Activated CD4-positive, alpha-beta T cell treated with anti-CD3 and anti-CD28 coated beads for 36 hours (primary cell): ENCODE measurements at regions not wholly inside any gene's neighbourhood (a gene's known extent, or its start where the extent isn't known, plus 50 kb on each side); places are given as distances from the start of the nearest gene placed in this dataset.

ENCODE experiments used
- ATAC-seq: fragments of 200-7000 bp; cut with Tn5 transposase; one replicate; pipeline ENCODE4 v1.10.0; 2021; ENCODE audit warnings: mild to moderate bottlenecking, moderate library complexity
- CTCF ChIA-PET: fragments of 350-600 bp; sonication (Branson Sonifier 250); formaldehyde crosslinking; loops from one replicate; lab custom pipeline; 2021; ENCODE audit warnings: antibody characterized with exemption; lab: Charles Lee
- POLR2A ChIA-PET: fragments of 350-600 bp; sonication (Branson Sonifier 250); formaldehyde crosslinking; loops from one replicate; lab custom pipeline; 2021; ENCODE audit warnings: antibody characterized with exemption, inconsistent platforms; lab: Charles Lee
- DNase-seq: peaks from one replicate; pipeline ENCODE4 v3.0.0-alpha.2; 2020
- H3K27ac Mint-ChIP-seq: one replicate; pipeline ENCODE4 v1.8.0; 2021; ENCODE audit warnings: mixed read lengths
- H3K27me3 Mint-ChIP-seq: one replicate; pipeline ENCODE4 v1.8.0; 2021; ENCODE audit warnings: mixed read lengths
- H3K36me3 Mint-ChIP-seq: one replicate; pipeline ENCODE4 v1.8.0; 2021; ENCODE audit warnings: low read depth, mixed read lengths
- H3K4me1 Mint-ChIP-seq: one replicate; pipeline ENCODE4 v1.8.0; 2021; ENCODE audit warnings: mixed read lengths
- H3K4me3 Mint-ChIP-seq: one replicate; pipeline ENCODE4 v1.8.0; 2021; ENCODE audit warnings: mild to moderate bottlenecking, moderate library complexity, mixed read lengths
- H3K9me3 Mint-ChIP-seq: one replicate; pipeline ENCODE4 v1.8.0; 2021; ENCODE audit warnings: low read depth, mixed read lengths
- intact Hi-C, 2 experiments: fragments of 100-400 bp; cut with DNase I in 1 of 2; cut with micrococcal nuclease in 1 of 2; formaldehyde crosslinking; loops; one replicate each; pipeline versions ENCODE4 v1.14.2 to v1.15.1; 2022 to 2024; cut with DNase I, micrococcal nuclease

DNA sequence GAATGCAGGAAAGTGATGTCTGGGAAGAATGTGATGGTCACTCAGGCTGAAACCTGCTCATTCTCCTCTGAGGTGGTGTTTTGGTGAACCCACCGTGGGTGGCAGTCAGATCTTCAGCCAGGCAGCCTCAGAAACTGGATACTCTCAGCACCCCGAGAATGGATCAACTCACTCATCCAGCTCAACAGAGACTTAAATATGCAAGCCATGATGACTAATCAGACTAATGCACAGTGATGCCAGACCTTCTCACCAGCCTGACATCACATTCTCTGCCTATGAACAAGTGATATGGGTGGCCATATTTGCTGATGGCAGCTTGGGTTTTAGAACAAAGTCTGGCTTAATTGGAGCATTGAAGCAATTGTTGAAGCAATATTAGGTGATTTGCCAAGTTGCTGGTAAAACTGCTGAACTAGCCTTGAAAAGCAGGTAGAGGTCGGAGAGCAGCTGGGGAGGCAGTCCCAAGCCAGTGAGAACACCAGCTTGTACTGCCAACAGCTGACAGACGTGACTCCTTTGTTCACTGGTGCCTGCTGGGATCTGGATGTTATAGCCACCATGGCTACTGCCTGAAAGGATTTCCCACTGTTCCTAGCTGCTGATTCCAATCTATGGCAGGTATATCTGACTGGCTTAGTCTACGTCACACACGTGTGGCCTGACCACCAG, 608.1 kb downstream of the MID1IP1 start:
- peak; percentile 33 for DNase-seq
- Mint-ChIP-seq H3K27me3 (no peaks in the 10 kb centered on the region), H3K4me3 (no peak overlapping the region), H3K27ac (no peak overlapping the region), H3K36me3 (no peaks in the 10 kb centered on the region), H3K4me1 (peaks cover 10% of the 10 kb centered on the region), H3K9me3 (no peaks in the 10 kb centered on the region)
- ATAC-seq = peak; percentile 90
- intact Hi-C loops = no loop called here
- ChIA-PET POLR2A (no interaction called here), CTCF (interaction anchor here (0.8 kb wide), 1 partner anchor 36 kb away, joined by 3 read pairs; no protein-coding TSS in a partner anchor)

GRCh38 chrX:39414290-39414854, 613.1 kb downstream of the MID1IP1 start:
- H3K27me3 Mint-ChIP-seq = no peaks in the 10 kb centered on the region
- no peak for ATAC-seq
- no peaks in the 10 kb centered on the region for H3K9me3 Mint-ChIP-seq
- no peak overlapping the region for H3K4me3 Mint-ChIP-seq
- ChIA-PET POLR2A (no interaction called here), CTCF (no interaction called here)
- no peak for DNase-seq
- H3K27ac Mint-ChIP-seq = no peak overlapping the region
- H3K4me1 Mint-ChIP-seq = peaks cover 22% of the 10 kb centered on the region
- intact Hi-C loops = no loop called here
- H3K36me3 Mint-ChIP-seq = peaks cover 3% of the 10 kb centered on the region

- no peaks in the 10 kb centered on the region for H3K27me3 Mint-ChIP-seq
- DNase-seq = no peak
- POLR2A ChIA-PET = no interaction called here
Measured at GRCh38 chrX:39416547-39417260, 615.4 kb downstream of the MID1IP1 start.

GRCh38 chrX:39418254-39418704, 617.0 kb downstream of the MID1IP1 start:
- Mint-ChIP-seq H3K4me3 (peak overlapping the region; percentile 15), H3K27me3 (no peaks in the 10 kb centered on the region), H3K9me3 (peaks cover 2% of the 10 kb centered on the region), H3K4me1 (peaks cover 38% of the 10 kb centered on the region), H3K27ac (peak overlapping the region; percentile 90), H3K36me3 (peaks cover 6% of the 10 kb centered on the region)
- ATAC-seq = peak; percentile 42
- DNase-seq = no peak
- ChIA-PET POLR2A (interaction anchor here (0.9 kb wide), 1 partner anchor 10 kb away, joined by 4 read pairs; no protein-coding TSS in a partner anchor), CTCF (no interaction called here)
- intact Hi-C loops = no loop called here

More at GRCh38 chrX:39416547-39417260, 615.4 kb downstream of the MID1IP1 start:
- CTCF ChIA-PET = interaction anchor here (0.6 kb wide), 1 partner anchor 21 kb away, joined by 3 read pairs; no protein-coding TSS in a partner anchor
- intact Hi-C loops = no loop called here
- H3K4me1 Mint-ChIP-seq = peaks cover 28% of the 10 kb centered on the region
- no peak overlapping the region for H3K27ac Mint-ChIP-seq
- no peaks in the 10 kb centered on the region for H3K9me3 Mint-ChIP-seq
- peaks cover 3% of the 10 kb centered on the region for H3K36me3 Mint-ChIP-seq
- no peak overlapping the region for H3K4me3 Mint-ChIP-seq
- ATAC-seq = no peak

- ATAC-seq = no peak
- DNase-seq = no peak
- Mint-ChIP-seq H3K9me3 (peaks cover 2% of the 10 kb centered on the region), H3K4me1 (peaks cover 45% of the 10 kb centered on the region), H3K4me3 (peak overlapping the region; percentile 15), H3K36me3 (peaks cover 9% of the 10 kb centered on the region), H3K27me3 (no peaks in the 10 kb centered on the region), H3K27ac (peak overlapping the region; percentile 90)
- intact Hi-C loops = no loop called here
- CTCF ChIA-PET = no interaction called here
- POLR2A ChIA-PET = interaction anchor here (0.9 kb wide), 1 partner anchor 9 kb away, joined by 4 read pairs; no protein-coding TSS in a partner anchor
Measured at GRCh38 chrX:39418731-39419638, 617.7 kb downstream of the MID1IP1 start.

- no peak for DNase-seq
- Mint-ChIP-seq H3K4me3 (no peak overlapping the region), H3K4me1 (peaks cover 64% of the 10 kb centered on the region), H3K36me3 (peaks cover 13% of the 10 kb centered on the region), H3K27me3 (no peaks in the 10 kb centered on the region), H3K27ac (no peak overlapping the region), H3K9me3 (peaks cover 2% of the 10 kb centered on the region)
- ChIA-PET POLR2A (no interaction called here), CTCF (no interaction called here)
- intact Hi-C loops = loop anchor here in 1 of 2 experiments (10.0 kb wide), 1 partner anchor 454 kb away; no protein-coding TSS in a partner anchor
- ATAC-seq = no peak
Measured at GRCh38 chrX:39421006-39421405, 619.7 kb downstream of the MID1IP1 start.

- Mint-ChIP-seq H3K27ac (peak overlapping the region; percentile 82), H3K36me3 (peaks cover 10% of the 10 kb centered on the region), H3K27me3 (no peaks in the 10 kb centered on the region), H3K4me3 (no peak overlapping the region), H3K9me3 (peaks cover 2% of the 10 kb centered on the region), H3K4me1 (peaks cover 75% of the 10 kb centered on the region)
- intact Hi-C loops = loop anchor here (1.0 to 10.0 kb wide), 8 partner anchors 94 to 752 kb away; partner anchors contain the start of gene MID1IP1 (in 1 of the 2)
- POLR2A ChIA-PET = no interaction called here
- peak; percentile 65 for ATAC-seq
- CTCF ChIA-PET = interaction anchor here (1.3 kb wide), 1 partner anchor 64 kb away, joined by 4 read pairs; no protein-coding TSS in a partner anchor
- DNase-seq = no peak
Measured at GRCh38 chrX:39425124-39425806, 624.0 kb downstream of the MID1IP1 start.

- intact Hi-C loops = loop anchor here (5.0 to 10.0 kb wide), 4 partner anchors 164 to 751 kb away; partner anchors contain the start of gene MID1IP1 (in 1 of the 2)
- Mint-ChIP-seq H3K9me3 (peaks cover 2% of the 10 kb centered on the region), H3K27ac (peak overlapping the region; percentile 82), H3K4me3 (no peak overlapping the region), H3K36me3 (peaks cover 10% of the 10 kb centered on the region), H3K27me3 (no peaks in the 10 kb centered on the region), H3K4me1 (peaks cover 70% of the 10 kb centered on the region)
- DNase-seq (no peak), ATAC-seq (no peak)
- POLR2A ChIA-PET = no interaction called here
- CTCF ChIA-PET = interaction anchor here (1.3 kb wide), 1 partner anchor 65 kb away, joined by 4 read pairs; no protein-coding TSS in a partner anchor
Measured at GRCh38 chrX:39426101-39426500, 624.8 kb downstream of the MID1IP1 start.

- intact Hi-C loops = loop anchor here (5.0 to 10.0 kb wide), 4 partner anchors 165 to 750 kb away; partner anchors contain the start of gene MID1IP1 (in 1 of the 2)
- peaks cover 8% of the 10 kb centered on the region for H3K36me3 Mint-ChIP-seq
- no peaks in the 10 kb centered on the region for H3K9me3 Mint-ChIP-seq
- CTCF ChIA-PET = interaction anchor here (0.6 to 1.1 kb wide), 3 partner anchors 41 to 178 kb away, joined by 3 read pairs; no protein-coding TSS in a partner anchor
- H3K4me3 Mint-ChIP-seq = no peak overlapping the region
- H3K4me1 Mint-ChIP-seq = peaks cover 74% of the 10 kb centered on the region
- DNase-seq (peak; percentile 45), ATAC-seq (peak; percentile 21)
- POLR2A ChIA-PET = interaction anchor here (0.7 to 1.4 kb wide), 4 partner anchors 9 to 117 kb away, joined by 3 to 4 read pairs (median 4); no protein-coding TSS in a partner anchor
- H3K27me3 Mint-ChIP-seq = no peaks in the 10 kb centered on the region
- H3K27ac Mint-ChIP-seq = peak overlapping the region; percentile 82
Measured at GRCh38 chrX:39427492-39427891, 626.2 kb downstream of the MID1IP1 start.

DNA sequence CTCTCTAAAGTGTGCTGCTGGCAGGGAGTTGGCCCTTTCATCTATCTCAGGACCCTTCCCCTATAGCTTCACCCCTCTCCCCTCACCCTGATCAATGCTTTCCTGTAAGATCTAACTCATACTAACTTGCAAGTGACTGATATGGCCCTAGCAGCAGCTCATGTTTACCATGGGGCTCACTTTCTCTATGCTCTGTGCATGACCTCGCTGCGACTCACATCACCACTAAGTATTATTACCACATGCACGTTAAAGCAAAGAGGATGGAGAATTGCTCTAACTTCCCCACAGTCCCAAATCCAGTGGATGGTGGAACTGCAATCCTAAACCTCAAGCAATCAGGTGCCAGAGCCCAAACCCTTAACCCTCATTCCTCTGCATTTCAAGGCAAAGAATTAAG, 626.6 kb downstream of the MID1IP1 start:
- Mint-ChIP-seq H3K4me3 (no peak overlapping the region), H3K27me3 (no peaks in the 10 kb centered on the region), H3K4me1 (peaks cover 73% of the 10 kb centered on the region), H3K9me3 (no peaks in the 10 kb centered on the region), H3K27ac (peak overlapping the region; percentile 82), H3K36me3 (peaks cover 7% of the 10 kb centered on the region)
- DNase-seq (peak; percentile 73), ATAC-seq (peak; percentile 71)
- ChIA-PET POLR2A (interaction anchor here (0.7 to 1.4 kb wide), 4 partner anchors 9 to 118 kb away, joined by 3 to 4 read pairs (median 4); no protein-coding TSS in a partner anchor), CTCF (interaction anchor here (0.7 to 1.1 kb wide), 2 partner anchors 118 to 178 kb away, joined by 3 read pairs; no protein-coding TSS in a partner anchor)
- intact Hi-C loops = loop anchor here (5.0 to 10.0 kb wide), 4 partner anchors 166 to 749 kb away; partner anchors contain the start of gene MID1IP1 (in 1 of the 2)
